ENCODE measurements at regions not wholly inside any gene's neighbourhood (a gene's known extent, or its start where the extent isn't known, plus 50 kb on each side); places are given as distances from the start of the nearest gene placed in this dataset.
"Not testable (repeated sequence)": the region's sequence is repeated elsewhere in the genome, so short reads cannot be mapped to it uniquely, and the experiment has no call there.

- peak in 3 of 8 experiments; percentile 41 to 83 (median 68) for ATAC-seq (replicated peaks in 6 of 8)
- H3K4me1 ChIP-seq (replicated peaks in 1 of 2); H3K4me3 ChIP-seq; H3K27ac ChIP-seq; in situ Hi-C loops (cut with MboI; ENCODE audit: low pct_unique_long_range_greater_than_20kb in 2 of 9, low sequenced_read_pairs in 9 of 9, unreplicated experiment in 9 of 9): not testable (repeated sequence)
- WGBS, 10 experiments, result no CpG with 5 or more reads among the region's 2 CpGs
Measured at GRCh38 chr5:176018598-176018997, 50.5 kb upstream of the THOC3 start.

GRCh38 chr5:176020852-176021251 lies 52.7 kb upstream of the THOC3 start:
- WGBS, 10 experiments, result no CpG with 5 or more reads among the region's 4 CpGs
- ATAC-seq (replicated peaks in 6 of 8); H3K4me3 ChIP-seq; in situ Hi-C loops (cut with MboI; ENCODE audit: low pct_unique_long_range_greater_than_20kb in 2 of 9, low sequenced_read_pairs in 9 of 9, unreplicated experiment in 9 of 9); H3K4me1 ChIP-seq (replicated peaks in 1 of 2); H3K27ac ChIP-seq: not testable (repeated sequence)

- H3K27ac ChIP-seq; ATAC-seq (replicated peaks in 6 of 8); H3K4me3 ChIP-seq; H3K4me1 ChIP-seq (replicated peaks in 1 of 2); in situ Hi-C loops (cut with MboI; ENCODE audit: low pct_unique_long_range_greater_than_20kb in 2 of 9, low sequenced_read_pairs in 9 of 9, unreplicated experiment in 9 of 9): not testable (repeated sequence)
- WGBS, 10 experiments, result no CpG with 5 or more reads among the region's 5 CpGs
Measured at GRCh38 chr5:176023535-176023934, 55.4 kb upstream of the THOC3 start.

DNA sequence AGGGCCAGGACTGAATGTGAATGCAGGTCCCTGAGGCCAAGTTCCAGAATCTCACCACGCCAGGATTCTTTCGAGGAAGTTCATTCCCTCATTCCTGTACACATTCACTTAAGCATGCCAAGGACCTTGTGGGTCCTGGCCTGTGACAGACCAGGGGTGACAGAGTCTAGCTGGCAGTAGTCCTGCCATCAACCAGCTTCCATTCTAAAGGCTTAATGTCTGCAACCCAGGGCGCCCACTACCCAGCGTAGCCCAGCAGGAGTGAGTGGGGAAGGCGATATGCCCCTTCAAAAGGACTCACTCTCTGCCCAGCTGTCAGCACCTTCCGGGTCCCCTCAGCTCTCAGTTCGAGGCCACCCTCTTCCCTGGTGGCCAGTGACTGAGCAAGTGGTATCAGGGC lies 61.3 kb upstream of the THOC3 start:
- in situ Hi-C loops (cut with MboI; ENCODE audit: low pct_unique_long_range_greater_than_20kb in 2 of 9, low sequenced_read_pairs in 9 of 9, unreplicated experiment in 9 of 9); H3K4me3 ChIP-seq; H3K27ac ChIP-seq; H3K4me1 ChIP-seq (replicated peaks in 1 of 2); ATAC-seq (replicated peaks in 6 of 8): not testable (repeated sequence)
- WGBS, 10 experiments, result no CpG with 5 or more reads among the region's 7 CpGs

- H3K4me1 ChIP-seq (replicated peaks in 1 of 2); ATAC-seq (replicated peaks in 6 of 8); H3K27ac ChIP-seq; in situ Hi-C loops (cut with MboI; ENCODE audit: low pct_unique_long_range_greater_than_20kb in 2 of 9, low sequenced_read_pairs in 9 of 9, unreplicated experiment in 9 of 9); H3K4me3 ChIP-seq: not testable (repeated sequence)
- WGBS, 10 experiments, result no CpG with 5 or more reads among the region's 6 CpGs
Measured at GRCh38 chr5:176030361-176031117, 62.4 kb upstream of the THOC3 start.

- H3K4me1 ChIP-seq (replicated peaks in 1 of 2); ATAC-seq (replicated peaks in 6 of 8); in situ Hi-C loops (cut with MboI; ENCODE audit: low pct_unique_long_range_greater_than_20kb in 2 of 9, low sequenced_read_pairs in 9 of 9, unreplicated experiment in 9 of 9); H3K27ac ChIP-seq; H3K4me3 ChIP-seq: not testable (repeated sequence)
- no CpG with 5 or more reads among the region's 3 CpGs for WGBS, 10 experiments
Measured at GRCh38 chr5:176031118-176031510, 63.0 kb upstream of the THOC3 start.

DNA sequence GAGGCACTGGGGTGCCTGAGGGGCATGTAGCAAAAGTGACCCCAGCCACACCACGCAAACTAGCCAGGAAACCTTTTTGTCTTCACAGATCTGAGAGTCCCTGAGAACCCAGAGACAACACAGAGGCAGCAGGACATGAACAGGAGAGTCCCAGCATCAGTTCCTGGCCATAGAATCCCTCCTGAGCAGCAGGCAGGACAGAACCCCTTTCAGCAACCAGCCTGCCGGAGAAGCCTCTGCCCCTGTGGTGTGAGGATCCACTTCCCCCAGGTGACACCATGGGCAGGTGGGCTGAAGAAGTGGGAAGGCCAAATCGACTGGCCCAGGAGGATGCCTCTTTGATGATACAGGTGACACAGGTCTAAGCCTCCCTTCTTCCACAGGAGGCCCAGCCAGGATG lies 65.1 kb upstream of the THOC3 start:
- H3K27ac ChIP-seq; in situ Hi-C loops (cut with MboI; ENCODE audit: low pct_unique_long_range_greater_than_20kb in 2 of 9, low sequenced_read_pairs in 9 of 9, unreplicated experiment in 9 of 9); H3K4me3 ChIP-seq; H3K4me1 ChIP-seq (replicated peaks in 1 of 2); ATAC-seq (replicated peaks in 6 of 8): not testable (repeated sequence)
- WGBS, 10 experiments, result no CpG with 5 or more reads among the region's 3 CpGs

DNA sequence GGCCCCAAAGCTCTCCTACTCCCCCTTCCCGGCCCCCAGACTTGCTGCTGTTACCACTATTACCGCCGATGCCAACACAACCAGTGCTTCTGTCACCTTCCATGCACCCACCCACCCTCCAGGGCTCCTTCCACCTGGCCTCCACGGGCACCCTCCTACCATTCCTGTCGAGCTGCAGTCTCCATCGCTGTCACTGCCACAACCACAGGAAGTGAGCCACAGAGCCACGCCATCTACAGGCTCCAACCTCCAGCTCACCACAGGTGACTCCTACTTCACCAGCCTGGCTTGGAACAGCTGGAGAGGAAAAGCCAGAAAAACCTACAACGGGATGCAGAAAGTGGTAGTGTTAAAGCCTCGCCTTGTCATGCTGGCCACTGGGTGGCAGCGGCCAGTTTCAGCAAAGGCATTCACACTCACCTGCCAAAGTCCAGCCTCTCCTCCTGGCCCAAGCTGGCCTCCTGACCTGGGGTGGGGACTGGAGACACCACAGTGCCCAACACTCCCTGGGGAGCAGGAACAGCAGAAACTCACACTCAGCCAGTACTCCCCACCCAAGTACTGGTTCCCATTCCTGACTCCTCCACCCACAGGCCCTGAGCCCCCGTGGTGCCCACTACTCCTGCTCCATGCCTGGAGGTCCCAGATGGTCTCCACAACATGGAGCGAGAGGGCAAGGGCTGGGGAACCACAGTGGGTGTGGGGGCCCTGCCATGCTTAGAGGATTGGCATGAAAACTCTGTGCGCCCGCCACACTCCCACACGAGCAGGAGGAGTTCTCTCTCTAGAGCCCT lies 66.5 kb upstream of the THOC3 start:
- WGBS, 10 experiments, result no CpG with 5 or more reads among the region's 15 CpGs

GRCh38 chr5:176035201-176035530 lies 67.1 kb upstream of the THOC3 start:
- WGBS, 10 experiments, result no CpG with 5 or more reads among the region's 12 CpGs
- H3K4me3 ChIP-seq; H3K4me1 ChIP-seq (replicated peaks in 1 of 2); H3K27ac ChIP-seq; ATAC-seq (replicated peaks in 6 of 8); in situ Hi-C loops (cut with MboI; ENCODE audit: low pct_unique_long_range_greater_than_20kb in 2 of 9, low sequenced_read_pairs in 9 of 9, unreplicated experiment in 9 of 9): not testable (repeated sequence)

More for the DNA sequence above, 66.5 kb upstream of the THOC3 start:
- H3K4me1 ChIP-seq (replicated peaks in 1 of 2); in situ Hi-C loops (cut with MboI; ENCODE audit: low pct_unique_long_range_greater_than_20kb in 2 of 9, low sequenced_read_pairs in 9 of 9, unreplicated experiment in 9 of 9); H3K4me3 ChIP-seq; H3K27ac ChIP-seq: not testable (repeated sequence)
- peak in 3 of 8 experiments; percentile 45 to 63 (median 46) for ATAC-seq (replicated peaks in 6 of 8)

- H3K4me1 ChIP-seq (replicated peaks in 1 of 2); H3K4me3 ChIP-seq; H3K27ac ChIP-seq; ATAC-seq (replicated peaks in 6 of 8); in situ Hi-C loops (cut with MboI; ENCODE audit: low pct_unique_long_range_greater_than_20kb in 2 of 9, low sequenced_read_pairs in 9 of 9, unreplicated experiment in 9 of 9): not testable (repeated sequence)
- WGBS, 10 experiments, result no CpG with 5 or more reads among the region's 16 CpGs
Measured at GRCh38 chr5:176035816-176036308, 67.7 kb upstream of the THOC3 start.

- H3K4me3 ChIP-seq; H3K4me1 ChIP-seq (replicated peaks in 1 of 2); in situ Hi-C loops (cut with MboI; ENCODE audit: low pct_unique_long_range_greater_than_20kb in 2 of 9, low sequenced_read_pairs in 9 of 9, unreplicated experiment in 9 of 9); H3K27ac ChIP-seq; ATAC-seq (replicated peaks in 6 of 8): not testable (repeated sequence)
- no CpG with 5 or more reads among the region's 16 CpGs for WGBS, 10 experiments
Measured at GRCh38 chr5:176036391-176036790, 68.3 kb upstream of the THOC3 start.

GRCh38 chr5:176037190-176037589 lies 69.1 kb upstream of the THOC3 start:
- in situ Hi-C loops (cut with MboI; ENCODE audit: low pct_unique_long_range_greater_than_20kb in 2 of 9, low sequenced_read_pairs in 9 of 9, unreplicated experiment in 9 of 9); H3K4me3 ChIP-seq; H3K27ac ChIP-seq; H3K4me1 ChIP-seq (replicated peaks in 1 of 2); ATAC-seq (replicated peaks in 6 of 8): not testable (repeated sequence)
- 41 to 83% (median 73%) methylated on average over 1 to 5 of the region's 5 CpGs; no CpG with 5 or more reads in 1 of the 10 experiments for WGBS, 10 experiments

DNA sequence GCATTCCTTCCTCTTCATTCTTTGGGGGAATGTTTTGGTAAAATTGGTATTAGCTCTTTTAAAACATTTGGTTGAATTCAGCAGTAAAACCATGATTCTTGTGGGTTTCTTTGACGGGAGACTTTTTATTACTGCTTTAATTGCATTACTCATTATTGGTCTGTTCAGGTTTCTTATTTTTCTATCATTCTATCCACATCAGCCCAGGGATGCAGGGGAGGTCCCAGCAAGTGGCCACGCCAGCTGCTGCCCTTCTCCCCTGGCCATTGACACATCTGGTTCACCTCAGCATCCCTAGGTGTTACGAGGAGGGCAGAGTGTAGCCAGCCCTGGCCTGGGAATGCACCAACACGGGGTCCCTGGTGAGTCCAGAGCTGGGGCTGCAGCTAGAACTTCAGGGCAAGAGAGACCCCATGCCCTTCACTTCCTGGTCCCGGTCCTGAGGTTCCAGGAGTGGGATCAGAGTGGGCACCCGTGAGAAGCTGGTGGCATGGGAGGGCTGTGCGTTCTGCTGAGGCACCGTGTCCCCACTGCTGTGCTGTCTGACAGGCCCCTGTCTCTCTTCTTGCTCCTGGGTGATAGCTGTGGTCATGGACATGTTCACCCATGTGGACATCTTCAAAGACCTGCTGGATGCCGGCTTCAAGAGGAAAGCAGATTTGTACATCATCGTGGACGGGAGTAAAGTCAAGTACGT lies 72.1 kb upstream of the THOC3 start:
- H3K4me3 ChIP-seq; in situ Hi-C loops (cut with MboI; ENCODE audit: low pct_unique_long_range_greater_than_20kb in 2 of 9, low sequenced_read_pairs in 9 of 9, unreplicated experiment in 9 of 9); H3K27ac ChIP-seq; H3K4me1 ChIP-seq (replicated peaks in 1 of 2); ATAC-seq (replicated peaks in 6 of 8): not testable (repeated sequence)
- WGBS, 10 experiments, result 33 to 40% methylated on average over 1 of the region's 12 CpGs; no CpG with 5 or more reads in 8 of the 10 experiments
